HG03103 (cell line): ENCODE measurements at regions not wholly inside any gene's neighbourhood (a gene's known extent, or its start where the extent isn't known, plus 50 kb on each side); places are given as distances from the start of the nearest gene placed in this dataset.
"Not testable (repeated sequence)": the region's sequence is repeated elsewhere in the genome, so short reads cannot be mapped to it uniquely, and the experiment has no call there.

Experiments
- ATAC-seq: cut with Tn5 transposase; IDR thresholded peaks from one replicate; pipeline ENCODE4 v1.9.1; 2021; ENCODE audit warnings: low read depth; ENCODE audit not compliant: unreplicated experiment

- no peak for ATAC-seq
These were observed 127.6 kb upstream of the GBE1 start for GRCh38 chr3:81888914-81889557.

GRCh38 chr3:81887448-81887847 lies 126.0 kb upstream of the GBE1 start:
- ATAC-seq = no peak

- no peak for ATAC-seq
These were observed 124.6 kb upstream of the GBE1 start for GRCh38 chr3:81886081-81886480.

- ATAC-seq = no peak
These were observed 123.3 kb upstream of the GBE1 start for GRCh38 chr3:81884791-81885190.

GRCh38 chr3:81876826-81877225 lies 115.4 kb upstream of the GBE1 start:
- ATAC-seq = no peak

- ATAC-seq = no peak
These were observed 113.3 kb upstream of the GBE1 start for GRCh38 chr3:81874738-81875137.

- ATAC-seq = no peak
These were observed 111.1 kb upstream of the GBE1 start for GRCh38 chr3:81872566-81872965.

GRCh38 chr3:81871358-81872155 lies 110.1 kb upstream of the GBE1 start:
- ATAC-seq = no peak

GRCh38 chr3:81869382-81869781 lies 107.9 kb upstream of the GBE1 start:
- no peak for ATAC-seq

GRCh38 chr3:81868597-81868996 lies 107.2 kb upstream of the GBE1 start:
- ATAC-seq = no peak

- no peak for ATAC-seq
These were observed 106.4 kb upstream of the GBE1 start for GRCh38 chr3:81867875-81868274.

GRCh38 chr3:81865164-81865563 lies 103.7 kb upstream of the GBE1 start:
- ATAC-seq = not testable (repeated sequence)

GRCh38 chr3:81864272-81864671 lies 102.8 kb upstream of the GBE1 start:
- no peak for ATAC-seq

GRCh38 chr3:81863756-81864155 lies 102.3 kb upstream of the GBE1 start:
- no peak for ATAC-seq

- ATAC-seq = no peak
These were observed 100.1 kb upstream of the GBE1 start for GRCh38 chr3:81861593-81861992.

- ATAC-seq = no peak
These were observed 98.1 kb upstream of the GBE1 start for GRCh38 chr3:81859524-81859923.

GRCh38 chr3:81853431-81853830 lies 92.0 kb upstream of the GBE1 start:
- ATAC-seq = no peak

- no peak for ATAC-seq
These were observed 89.7 kb upstream of the GBE1 start for GRCh38 chr3:81851176-81851575.

GRCh38 chr3:81846988-81847387 lies 85.5 kb upstream of the GBE1 start:
- ATAC-seq = no peak

- no peak for ATAC-seq
These were observed 80.1 kb upstream of the GBE1 start for GRCh38 chr3:81841540-81841939.

GRCh38 chr3:81839504-81840094 lies 78.2 kb upstream of the GBE1 start:
- ATAC-seq = no peak

- ATAC-seq = no peak
These were observed 77.0 kb upstream of the GBE1 start for GRCh38 chr3:81838457-81838856.
